ENCODE measurements at regions not wholly inside any gene's neighbourhood (a gene's known extent, or its start where the extent isn't known, plus 50 kb on each side); places are given as distances from the start of the nearest gene placed in this dataset.

DNA sequence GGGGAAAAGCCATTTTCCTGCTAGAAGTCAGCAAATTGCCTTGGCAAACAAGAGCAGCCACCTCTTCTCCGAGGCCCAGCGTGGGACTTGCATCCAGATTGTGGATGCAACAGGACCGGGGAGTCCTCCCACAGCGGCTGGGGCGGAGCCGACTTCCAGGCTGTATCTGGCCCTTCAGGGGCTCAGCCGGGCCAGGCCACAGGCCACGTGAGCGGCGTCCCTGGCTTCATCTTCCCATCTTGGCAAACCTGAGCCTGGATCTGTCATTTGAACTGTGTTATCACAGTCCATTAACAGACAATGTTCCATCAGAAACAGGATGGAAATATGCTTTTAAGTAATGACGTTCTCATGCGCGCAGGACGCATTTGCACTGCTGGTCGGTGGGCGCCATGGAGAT lies 483.5 kb upstream of the SALL3 start:
- no peak overlapping the region for H3K9ac ChIP-seq (ENCODE audit: control insufficient read depth, extremely low read depth, insufficient read depth, low read length)
- peaks cover 22% of the 10 kb centered on the region for H3K9me3 ChIP-seq (ENCODE audit: control insufficient read depth, low read depth, low read length)
- no peaks in the 10 kb centered on the region for H3K9me1 ChIP-seq (ENCODE audit: control insufficient read depth, extremely low read depth, insufficient read depth, low read length)
- no peak overlapping the region for H3K27ac ChIP-seq (ENCODE audit: control insufficient read depth, insufficient read depth, low read length)
- H3K27me3 ChIP-seq (ENCODE audit: control insufficient read depth, extremely low read depth, insufficient read depth, low read length): no peaks in the 10 kb centered on the region
- no peak overlapping the region for H3K4me3 ChIP-seq (ENCODE audit: control insufficient read depth in 2 of 3, extremely low read depth in 1 of 3, insufficient read depth in 2 of 3, low read depth in 1 of 3, low read length in 3 of 3)
- no peak for DNase-seq (ENCODE audit: low read depth, low spot score)
- H3K4me2 ChIP-seq (ENCODE audit: control insufficient read depth, extremely low read depth, insufficient read depth, low read depth, low read length): no peak overlapping the region
- H3K4me1 ChIP-seq (ENCODE audit: control insufficient read depth, extremely low read depth, insufficient read depth, low read length): no peaks in the 10 kb centered on the region
- TF ChIP-seq, protein P1, sequence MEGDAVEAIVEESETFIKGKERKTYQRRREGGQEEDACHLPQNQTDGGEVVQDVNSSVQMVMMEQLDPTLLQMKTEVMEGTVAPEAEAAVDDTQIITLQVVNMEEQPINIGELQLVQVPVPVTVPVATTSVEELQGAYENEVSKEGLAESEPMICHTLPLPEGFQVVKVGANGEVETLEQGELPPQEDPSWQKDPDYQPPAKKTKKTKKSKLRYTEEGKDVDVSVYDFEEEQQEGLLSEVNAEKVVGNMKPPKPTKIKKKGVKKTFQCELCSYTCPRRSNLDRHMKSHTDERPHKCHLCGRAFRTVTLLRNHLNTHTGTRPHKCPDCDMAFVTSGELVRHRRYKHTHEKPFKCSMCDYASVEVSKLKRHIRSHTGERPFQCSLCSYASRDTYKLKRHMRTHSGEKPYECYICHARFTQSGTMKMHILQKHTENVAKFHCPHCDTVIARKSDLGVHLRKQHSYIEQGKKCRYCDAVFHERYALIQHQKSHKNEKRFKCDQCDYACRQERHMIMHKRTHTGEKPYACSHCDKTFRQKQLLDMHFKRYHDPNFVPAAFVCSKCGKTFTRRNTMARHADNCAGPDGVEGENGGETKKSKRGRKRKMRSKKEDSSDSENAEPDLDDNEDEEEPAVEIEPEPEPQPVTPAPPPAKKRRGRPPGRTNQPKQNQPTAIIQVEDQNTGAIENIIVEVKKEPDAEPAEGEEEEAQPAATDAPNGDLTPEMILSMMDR (optimal IDR thresholded peaks at IDR 0.05 in 1 of 3, IDR thresholded peaks at IDR 0.05 in 1 of 3, conservative IDR thresholded peaks at IDR 0.05 in 1 of 3; ENCODE audit: extremely low read depth in 1 of 3, insufficient read depth in 2 of 3, low read length in 3 of 3): no peak
- no peak for TF ChIP-seq EZH2 (IDR thresholded peaks at IDR 0.05; ENCODE audit: low read length)
- no peak for FAIRE-seq
- no peaks in the 10 kb centered on the region for H3K79me2 ChIP-seq (ENCODE audit: control insufficient read depth, insufficient read depth, low read length)
- dilution Hi-C loops (cut with MboI; ENCODE audit: extremely low pct_ligation_motif_present, low sequenced_read_pairs): no loop called here
- no peak overlapping the region for H2AFZ ChIP-seq (ENCODE audit: control insufficient read depth, low read length)
- H4K20me1 ChIP-seq (ENCODE audit: control insufficient read depth, extremely low read depth, insufficient read depth, low read length): no peaks in the 10 kb centered on the region
- H3K36me3 ChIP-seq (ENCODE audit: control insufficient read depth in 2 of 2, extremely low read depth in 1 of 2, insufficient read depth in 2 of 2, low read length in 2 of 2): no peaks in the 10 kb centered on the region

DNA sequence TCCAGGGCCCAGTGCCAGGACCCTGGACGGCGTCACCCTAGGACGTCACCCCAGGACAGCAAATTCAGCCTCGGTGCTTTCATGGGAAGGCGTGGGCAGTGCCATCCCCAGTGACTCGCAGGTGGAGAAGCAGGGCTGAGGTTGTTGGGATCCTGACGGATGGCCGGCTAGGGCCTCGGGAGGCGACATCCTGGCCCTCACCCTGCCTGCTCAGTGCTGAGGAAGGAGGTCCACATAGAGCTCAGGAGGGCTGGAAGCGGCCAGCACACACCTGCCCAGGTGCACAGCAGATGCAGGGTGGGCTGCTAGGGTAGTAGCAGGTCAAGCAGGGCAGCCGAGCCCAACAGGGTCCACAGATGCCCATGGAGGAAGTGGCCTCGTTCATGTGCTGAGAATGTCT lies 482.0 kb upstream of the SALL3 start:
- H3K9me1 ChIP-seq (ENCODE audit: control insufficient read depth, extremely low read depth, insufficient read depth, low read length): no peaks in the 10 kb centered on the region
- no peaks in the 10 kb centered on the region for H3K36me3 ChIP-seq (ENCODE audit: control insufficient read depth in 2 of 2, extremely low read depth in 1 of 2, insufficient read depth in 2 of 2, low read length in 2 of 2)
- no peak overlapping the region for H3K4me3 ChIP-seq (ENCODE audit: control insufficient read depth in 2 of 3, extremely low read depth in 1 of 3, insufficient read depth in 2 of 3, low read depth in 1 of 3, low read length in 3 of 3)
- dilution Hi-C loops (cut with MboI; ENCODE audit: extremely low pct_ligation_motif_present, low sequenced_read_pairs): no loop called here
- no peaks in the 10 kb centered on the region for H3K79me2 ChIP-seq (ENCODE audit: control insufficient read depth, insufficient read depth, low read length)
- FAIRE-seq (no peak), DNase-seq (ENCODE audit: low read depth, low spot score) (no peak)
- no peak overlapping the region for H3K4me2 ChIP-seq (ENCODE audit: control insufficient read depth, extremely low read depth, insufficient read depth, low read depth, low read length)
- TF ChIP-seq, protein P1 (optimal IDR thresholded peaks at IDR 0.05 in 1 of 3, IDR thresholded peaks at IDR 0.05 in 1 of 3, conservative IDR thresholded peaks at IDR 0.05 in 1 of 3; ENCODE audit: extremely low read depth in 1 of 3, insufficient read depth in 2 of 3, low read length in 3 of 3): no peak
- no peak overlapping the region for H2AFZ ChIP-seq (ENCODE audit: control insufficient read depth, low read length)
- no peaks in the 10 kb centered on the region for H4K20me1 ChIP-seq (ENCODE audit: control insufficient read depth, extremely low read depth, insufficient read depth, low read length)
- H3K27ac ChIP-seq (ENCODE audit: control insufficient read depth, insufficient read depth, low read length): no peak overlapping the region
- no peaks in the 10 kb centered on the region for H3K27me3 ChIP-seq (ENCODE audit: control insufficient read depth, extremely low read depth, insufficient read depth, low read length)
- H3K4me1 ChIP-seq (ENCODE audit: control insufficient read depth, extremely low read depth, insufficient read depth, low read length): no peaks in the 10 kb centered on the region
- H3K9ac ChIP-seq (ENCODE audit: control insufficient read depth, extremely low read depth, insufficient read depth, low read length): no peak overlapping the region
- peaks cover 25% of the 10 kb centered on the region for H3K9me3 ChIP-seq (ENCODE audit: control insufficient read depth, low read depth, low read length)

Data from keratinocyte (primary cell).